HCT116 (cell line): ENCODE measurements at regions not wholly inside any gene's neighbourhood (a gene's known extent, or its start where the extent isn't known, plus 50 kb on each side); places are given as distances from the start of the nearest gene placed in this dataset.

ENCODE experiments used
- ATAC-seq: fragments of 200-7000 bp; cut with Tn5 transposase; 2 replicates; pipeline ENCODE4 v1.9.1; 2020; ENCODE audit warnings: mild to moderate bottlenecking, moderate library complexity
- BruUV-seq: library from RNA; stranded (reverse); fragments of 400-500 nt; replicated peaks from 2 replicates; lab custom pipeline; 2021; lab: Mats Ljungman, UMichigan
- CTCF ChIA-PET: fragments of 300-600 bp; sonication (Branson Sonifier 250); formaldehyde crosslinking; loops from one replicate; lab custom pipeline; 2021; ENCODE audit warnings: antibody characterized with exemption; lab: Charles Lee
- POLR2A ChIA-PET: fragments of 300-600, 350-600 bp; sonication (Branson Sonifier 250); formaldehyde crosslinking; loops from one replicate; lab custom pipeline; 2021; ENCODE audit warnings: antibody characterized with exemption; lab: Charles Lee
- RAD21 ChIA-PET, 2 experiments: fragments of 300-600 bp; sonication (Branson Sonifier 250); formaldehyde crosslinking; loops; one replicate each; lab custom pipeline; 2023; ENCODE audit warnings: low total read pairs in 2 of 2; ENCODE audit not compliant: uncharacterized antibody in 2 of 2, unreplicated experiment in 2 of 2, low non-redundant PET in 1 of 2; lab: Charles Lee
- DNase-seq: peaks from one replicate; pipeline ENCODE4 v3.0.0-alpha.2; 2010; ENCODE audit warnings: low read depth, low spot score
- H2AFZ ChIP-seq: fragments of 200-600 bp; shearing (Covaris generic), sonication (generic); 2 replicates; pipeline ENCODE4 v1.6.1; 2017; ENCODE audit warnings: low read depth, mixed run types, mixed read lengths, antibody characterized with exemption, low read length; ENCODE audit not compliant: poor library complexity, severe bottlenecking
- H3K27ac ChIP-seq: 2 replicates; pipeline ENCODE4 v1.5.1; 2012; ENCODE audit warnings: low read depth, low read length
- H3K27me3 ChIP-seq: fragments of 200-600 bp; sonication (generic); 2 replicates; pipeline ENCODE4 v1.6.1; 2016; ENCODE audit warnings: mixed run types, low read length, mixed read lengths; ENCODE audit not compliant: insufficient read depth
- H3K36me3 ChIP-seq, 2 experiments: fragments of 200-500 bp in 1 of 2; fragments of 200-600 bp in 1 of 2; sonication (Bioruptor generic) in 1 of 2; sonication (generic) in 1 of 2; 2 replicates each; pipeline versions ENCODE4 v1.5.1 to v1.6.1; 2014 to 2016; ENCODE audit warnings: low read length in 2 of 2, inconsistent platforms in 1 of 2, mixed read lengths in 1 of 2, mixed run types in 1 of 2; ENCODE audit not compliant: insufficient read depth in 2 of 2, control insufficient read depth in 1 of 2
- H3K4me1 ChIP-seq, 2 experiments: fragments of 200-600 bp in 1 of 2; sonication (generic) in 1 of 2; 2 replicates each; pipeline versions ENCODE4 v1.5.1 to v1.6.1; 2012 to 2017; ENCODE audit warnings: low read length in 2 of 2, inconsistent platforms in 1 of 2, mild to moderate bottlenecking in 1 of 2, mixed read lengths in 1 of 2, mixed run types in 1 of 2, moderate library complexity in 1 of 2; ENCODE audit not compliant: insufficient read depth in 2 of 2, control insufficient read depth in 1 of 2
- H3K4me2 ChIP-seq: fragments of 200-600 bp; sonication (generic); 2 replicates; pipeline ENCODE4 v1.6.1; 2017; ENCODE audit warnings: mixed run types, low read length, mixed read lengths
- H3K4me3 ChIP-seq, 2 experiments: fragments of 200-600 bp in 1 of 2; sonication (generic) in 1 of 2; replicated peaks in 1 of 2; 2 replicates each; pipeline ENCODE4 v1.5.1; 2011 to 2016; ENCODE audit warnings: low read length in 2 of 2, control low read depth in 1 of 2, low read depth in 1 of 2, mild to moderate bottlenecking in 1 of 2, mixed read lengths in 1 of 2, mixed run types in 1 of 2
- H3K79me2 ChIP-seq: fragments of 200-600 bp; sonication (generic); 2 replicates; pipeline ENCODE4 v1.6.1; 2017; ENCODE audit warnings: mild to moderate bottlenecking, mixed run types, low read length, moderate library complexity, mixed read lengths; ENCODE audit not compliant: insufficient read depth
- H3K9ac ChIP-seq: fragments of 200-600 bp; sonication (generic); 2 replicates; pipeline ENCODE4 v1.6.1; 2016; ENCODE audit warnings: low read length, mixed read lengths
- H3K9me2 ChIP-seq: fragments of 200-600 bp; sonication (generic), shearing (Covaris generic); 2 replicates; pipeline ENCODE4 v1.6.1; 2017; ENCODE audit warnings: mixed run types, mild to moderate bottlenecking, moderate library complexity; ENCODE audit not compliant: insufficient read depth
- H3K9me3 ChIP-seq, 2 experiments: fragments of 200-500 bp in 1 of 2; fragments of 200-600 bp in 1 of 2; sonication (Bioruptor generic) in 1 of 2; sonication (generic) in 1 of 2; 2 replicates each; pipeline ENCODE4 v1.6.1; 2014 to 2017; ENCODE audit warnings: low read length in 2 of 2, mixed read lengths in 2 of 2, inconsistent platforms in 1 of 2, low read depth in 1 of 2, mild to moderate bottlenecking in 1 of 2, mixed run types in 1 of 2, moderate library complexity in 1 of 2; ENCODE audit not compliant: control insufficient read depth in 1 of 2, insufficient read depth in 1 of 2
- H4K20me1 ChIP-seq: fragments of 200-600 bp; sonication (generic), shearing (Covaris generic); 2 replicates; pipeline ENCODE4 v1.6.1; 2017; ENCODE audit warnings: mixed run types, mild to moderate bottlenecking, moderate library complexity; ENCODE audit not compliant: insufficient read depth
- CEBPB ChIP-seq: IDR thresholded peaks from 2 replicates; pipeline ENCODE4 v1.6.1; 2012; ENCODE audit warnings: low read depth
- CTCF ChIP-seq, 3 experiments: fragments of 200-600 bp in 1 of 3; sonication (generic) in 1 of 3; IDR thresholded peaks in 2 of 3; conservative IDR thresholded peaks in 1 of 3; 2 replicates each; pipeline ENCODE4 v1.5.1; 2012 to 2017; ENCODE audit warnings: low read depth in 2 of 3, low read length in 2 of 3, antibody characterized with exemption in 1 of 3, borderline replicate concordance in 1 of 3, control low read depth in 1 of 3, mild to moderate bottlenecking in 1 of 3, mixed read lengths in 1 of 3, mixed run types in 1 of 3, moderate library complexity in 1 of 3; ENCODE audit not compliant: insufficient read depth in 1 of 3
- EZH2phosphoT487 ChIP-seq: fragments of 200-600 bp; IDR thresholded peaks from 2 replicates; pipeline ENCODE4 v1.6.1; 2018; ENCODE audit warnings: antibody characterized with exemption, borderline replicate concordance
- FOSL1 ChIP-seq: IDR thresholded peaks from 2 replicates; pipeline ENCODE4 v1.6.1; 2012; ENCODE audit warnings: low read depth
- POLR2AphosphoS5 ChIP-seq: IDR thresholded peaks from 2 replicates; pipeline ENCODE4 v1.6.1; 2011; ENCODE audit warnings: mild to moderate bottlenecking, low read depth, low read length, moderate library complexity
- RAD21 ChIP-seq: IDR thresholded peaks from 2 replicates; pipeline ENCODE4 v1.6.1; 2012; ENCODE audit warnings: low read depth, mild to moderate bottlenecking
- SIN3A ChIP-seq: IDR thresholded peaks from 2 replicates; pipeline ENCODE4 v1.6.1; 2012; ENCODE audit warnings: low read depth
- ZFX ChIP-seq: fragments of 450-650 bp; IDR thresholded peaks from 2 replicates; pipeline ENCODE4 v1.6.1; 2017
- intact Hi-C: fragments of 100-400 bp; cut with micrococcal nuclease; formaldehyde crosslinking; loops from 2 replicates; pipeline ENCODE4 v1.10.0; 2022

- no peak for ATAC-seq
- DNase-seq, result no peak
These were observed 204.2 kb upstream of the IL15 start for GRCh38 chr4:141432000-141432712.

More at GRCh38 chr4:141432000-141432712, 204.2 kb upstream of the IL15 start:
- Histone ChIP-seq H3K9ac (no peak overlapping the region), H3K9me3 (no peaks in the 10 kb centered on the region), H3K4me2 (no peak overlapping the region), H2AFZ (no peak overlapping the region), H3K27ac (no peak overlapping the region), H3K9me2 (no peaks in the 10 kb centered on the region), H3K4me3 (no peak overlapping the region), H4K20me1 (no peaks in the 10 kb centered on the region), H3K27me3 (no peaks in the 10 kb centered on the region), H3K4me1 (no peaks in the 10 kb centered on the region), H3K36me3 (no peaks in the 10 kb centered on the region), H3K79me2 (no peaks in the 10 kb centered on the region)
- no peak for TF ChIP-seq RAD21
- no peak for TF ChIP-seq ZFX
- no peak for TF ChIP-seq FOSL1
- no peak for TF ChIP-seq SIN3A
- no peak for TF ChIP-seq EZH2phosphoT487
- no peak for TF ChIP-seq CTCF (IDR thresholded peaks at IDR 0.05 in 2 of 3, conservative IDR thresholded peaks at IDR 0.05 in 1 of 3; ENCODE audit: borderline replicate concordance in 1 of 3, insufficient read depth in 1 of 3, low read depth in 2 of 3, low read length in 2 of 3)
- no peak for TF ChIP-seq POLR2AphosphoS5
- TF ChIP-seq CEBPB, result no peak
- no TSS peak for BruUV-seq
- ChIA-PET POLR2A (no interaction called here), CTCF (no interaction called here), RAD21 (no interaction called here)
- intact Hi-C loops, result no loop called here
